ENCODE measurements at regions not wholly inside any gene's neighbourhood (a gene's known extent, or its start where the extent isn't known, plus 50 kb on each side); places are given as distances from the start of the nearest gene placed in this dataset.

DNA sequence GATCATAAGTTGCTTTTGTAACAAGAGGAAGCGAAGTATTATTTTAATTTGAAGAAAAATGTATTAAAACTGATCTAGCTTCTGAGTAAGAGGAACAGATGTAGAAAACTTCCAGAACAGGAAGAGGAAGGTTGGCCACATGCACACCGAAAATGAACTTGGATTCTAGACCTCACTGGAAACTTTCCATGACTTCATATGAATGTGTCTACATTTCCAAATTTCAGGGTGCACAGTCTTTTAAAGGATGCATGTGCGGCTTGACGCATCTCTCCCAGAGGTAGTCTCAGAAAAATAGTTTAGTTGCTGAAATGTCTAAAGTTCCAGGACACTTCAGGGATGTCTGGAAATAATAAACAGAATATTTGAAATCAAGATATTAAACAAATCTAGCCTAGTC, 275.1 kb upstream of the MYOCD start:
- TF ChIP-seq CTCF (optimal IDR thresholded peaks at IDR 0.05 in 1 of 3, IDR thresholded peaks at IDR 0.05 in 1 of 3, conservative IDR thresholded peaks at IDR 0.05 in 1 of 3; ENCODE audit: extremely low read depth in 1 of 3, insufficient read depth in 2 of 3, low read length in 3 of 3) (no peak), EZH2 (IDR thresholded peaks at IDR 0.05; ENCODE audit: low read length) (no peak)
